ENCODE measurements at regions not wholly inside any gene's neighbourhood (a gene's known extent, or its start where the extent isn't known, plus 50 kb on each side); places are given as distances from the start of the nearest gene placed in this dataset.

- H3K27ac Mint-ChIP-seq, result no peak overlapping the region
- peaks cover 5% of the 10 kb centered on the region for H3K9me3 Mint-ChIP-seq
- ATAC-seq (replicated peaks), result no peak
- no peaks in the 10 kb centered on the region for H3K36me3 Mint-ChIP-seq (ENCODE audit: low read depth)
- H3K4me3 Mint-ChIP-seq, result no peak overlapping the region
- H3K4me1 Mint-ChIP-seq, result no peaks in the 10 kb centered on the region
- peaks cover 3% of the 10 kb centered on the region for H3K27me3 Mint-ChIP-seq
Measured at GRCh38 chr20:52572687-52573086, 381.1 kb upstream of the ZFP64 start.

DNA sequence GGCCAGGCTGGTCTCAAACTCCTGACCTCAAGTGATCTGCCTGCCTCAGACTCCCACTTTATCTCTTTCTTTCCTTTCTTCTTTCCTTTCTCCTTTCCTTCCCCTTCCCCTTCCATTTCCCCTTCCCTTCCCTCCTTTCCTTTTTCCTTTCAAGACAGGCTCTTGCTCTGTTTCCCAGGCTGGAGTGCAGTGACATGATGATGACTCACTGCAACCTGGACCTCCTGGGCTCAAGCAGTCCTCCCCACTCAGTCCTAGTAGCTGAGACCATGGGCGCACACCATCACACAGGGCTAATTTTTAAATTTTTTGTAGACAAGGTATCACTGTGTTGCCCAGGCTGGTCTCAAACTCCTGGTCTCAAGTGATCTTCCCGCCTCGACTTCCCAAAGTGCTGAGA is 377.6 kb upstream of the ZFP64 start:
- H3K4me3 Mint-ChIP-seq, result no peak overlapping the region

DNA sequence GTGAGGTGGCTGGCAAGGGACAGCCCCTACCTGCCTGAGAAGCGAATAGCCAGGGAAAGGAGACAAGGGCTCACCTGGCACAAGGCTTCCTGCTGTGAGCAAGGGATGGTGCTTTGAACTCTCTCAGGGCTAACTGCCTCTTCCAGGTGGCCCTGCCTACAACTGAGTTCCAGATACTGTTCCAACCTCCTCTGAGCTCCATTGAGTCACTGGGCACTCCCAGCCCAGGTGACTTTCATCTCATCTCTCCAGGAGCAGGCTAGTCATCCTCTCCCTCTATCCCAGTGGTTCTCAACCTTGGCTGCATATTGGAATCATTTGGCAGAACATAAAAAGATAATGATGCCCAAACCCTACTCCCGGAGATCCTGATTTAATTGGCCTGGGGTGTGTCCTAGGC is 374.0 kb upstream of the ZFP64 start:
- ATAC-seq (replicated peaks), result no peak
- Mint-ChIP-seq H3K9me3 (peaks cover 6% of the 10 kb centered on the region), H3K36me3 (ENCODE audit: low read depth) (no peaks in the 10 kb centered on the region), H3K4me1 (no peaks in the 10 kb centered on the region), H3K27ac (no peak overlapping the region), H3K27me3 (no peaks in the 10 kb centered on the region), H3K4me3 (no peak overlapping the region)

More for the DNA sequence above, 377.6 kb upstream of the ZFP64 start:
- Mint-ChIP-seq H3K4me1 (no peaks in the 10 kb centered on the region), H3K27ac (no peak overlapping the region), H3K36me3 (ENCODE audit: low read depth) (no peaks in the 10 kb centered on the region), H3K27me3 (no peaks in the 10 kb centered on the region), H3K9me3 (no peaks in the 10 kb centered on the region)
- ATAC-seq (replicated peaks), result no peak

- Mint-ChIP-seq H3K27me3 (no peaks in the 10 kb centered on the region), H3K27ac (no peak overlapping the region), H3K36me3 (ENCODE audit: low read depth) (no peaks in the 10 kb centered on the region), H3K9me3 (peaks cover 11% of the 10 kb centered on the region), H3K4me1 (no peaks in the 10 kb centered on the region), H3K4me3 (no peak overlapping the region)
- no peak for ATAC-seq (replicated peaks)
Measured at GRCh38 chr20:52564594-52564993, 373.0 kb upstream of the ZFP64 start.

DNA sequence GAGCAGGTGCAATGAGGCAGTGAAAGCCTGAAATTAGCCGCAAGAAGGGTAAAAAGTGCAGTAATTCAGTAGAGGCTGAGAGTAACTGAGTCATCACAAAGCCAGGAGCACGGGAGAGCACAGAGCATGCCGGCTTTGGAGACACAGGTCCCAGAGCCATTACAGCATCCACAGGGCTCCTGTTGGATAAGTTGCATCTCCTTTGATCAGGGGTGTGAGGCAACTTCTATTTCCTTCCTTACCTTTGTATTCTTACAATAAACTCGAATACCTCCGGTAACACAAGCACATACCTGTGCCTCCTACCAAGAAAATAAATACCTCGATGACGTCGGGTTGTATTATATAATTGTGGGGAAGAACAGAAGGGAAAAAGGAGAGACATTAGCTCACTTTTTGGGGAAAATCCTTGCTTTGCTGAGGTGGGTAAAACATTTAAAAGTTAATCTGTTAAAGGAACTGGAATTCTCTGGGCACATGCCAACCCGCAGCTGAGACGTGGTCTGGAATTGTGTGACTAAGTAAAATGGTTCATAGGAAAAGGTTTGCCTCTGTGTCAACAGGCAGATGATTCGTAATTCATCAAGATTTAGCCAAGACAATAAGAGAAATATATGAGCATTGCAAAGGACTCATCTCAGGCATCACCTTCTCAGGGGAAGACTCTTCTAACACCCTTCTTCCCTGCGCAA is 360.7 kb upstream of the ZFP64 start:
- no peak overlapping the region for H3K27ac Mint-ChIP-seq
- no peaks in the 10 kb centered on the region for H3K36me3 Mint-ChIP-seq (ENCODE audit: low read depth)
- H3K4me1 Mint-ChIP-seq, result no peaks in the 10 kb centered on the region
- H3K4me3 Mint-ChIP-seq, result no peak overlapping the region
- no peak for ATAC-seq (replicated peaks)
- no peaks in the 10 kb centered on the region for H3K27me3 Mint-ChIP-seq
- H3K9me3 Mint-ChIP-seq, result no peaks in the 10 kb centered on the region

DNA sequence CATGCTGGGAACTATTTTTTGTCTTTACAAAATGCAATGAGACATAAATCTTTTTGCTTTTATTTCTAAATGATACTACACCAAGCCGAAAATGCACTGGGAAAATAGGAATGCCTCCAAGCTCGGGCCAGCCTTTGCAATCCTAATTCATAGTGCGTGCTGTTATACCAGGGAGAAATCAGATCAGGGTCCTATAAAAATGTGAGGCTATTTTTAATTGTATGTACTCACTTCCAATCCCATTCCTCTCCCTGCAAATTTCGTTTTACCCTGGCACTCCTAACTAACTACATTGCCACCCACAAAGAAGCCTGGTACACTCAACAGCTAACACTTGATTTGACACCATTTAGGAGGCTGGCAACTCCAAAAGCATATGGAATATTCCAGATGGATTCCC is 350.6 kb upstream of the ZFP64 start:
- no peak overlapping the region for H3K4me3 Mint-ChIP-seq
- no peak overlapping the region for H3K27ac Mint-ChIP-seq
- ATAC-seq (replicated peaks), result no peak
- peaks cover 8% of the 10 kb centered on the region for H3K27me3 Mint-ChIP-seq
- no peaks in the 10 kb centered on the region for H3K36me3 Mint-ChIP-seq (ENCODE audit: low read depth)
- no peaks in the 10 kb centered on the region for H3K9me3 Mint-ChIP-seq
- no peaks in the 10 kb centered on the region for H3K4me1 Mint-ChIP-seq

DNA sequence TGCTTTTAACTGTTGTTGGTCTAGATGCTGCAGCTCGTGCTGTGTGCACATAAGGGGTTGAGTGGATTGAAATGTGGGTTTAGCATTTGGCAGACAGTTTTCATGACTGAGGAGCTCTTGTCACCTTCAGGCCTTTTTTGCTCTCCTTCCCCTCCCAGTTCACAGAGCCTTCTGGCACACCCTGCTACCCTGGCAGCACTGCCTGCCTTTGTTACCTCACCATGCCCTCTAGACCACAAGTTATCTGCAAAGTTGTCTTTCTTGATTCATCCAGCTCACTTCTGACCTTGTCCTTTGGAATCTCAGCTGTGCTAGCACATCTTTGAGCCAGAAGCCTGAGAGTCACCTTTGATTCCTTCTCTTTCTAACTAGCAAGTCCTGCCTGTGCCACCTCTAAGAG is 348.9 kb upstream of the ZFP64 start:
- H3K4me1 Mint-ChIP-seq, result no peaks in the 10 kb centered on the region
- H3K36me3 Mint-ChIP-seq (ENCODE audit: low read depth), result no peaks in the 10 kb centered on the region
- no peak overlapping the region for H3K4me3 Mint-ChIP-seq
- no peak overlapping the region for H3K27ac Mint-ChIP-seq
- ATAC-seq (replicated peaks), result no peak
- H3K27me3 Mint-ChIP-seq, result peaks cover 8% of the 10 kb centered on the region
- H3K9me3 Mint-ChIP-seq, result no peaks in the 10 kb centered on the region

DNA sequence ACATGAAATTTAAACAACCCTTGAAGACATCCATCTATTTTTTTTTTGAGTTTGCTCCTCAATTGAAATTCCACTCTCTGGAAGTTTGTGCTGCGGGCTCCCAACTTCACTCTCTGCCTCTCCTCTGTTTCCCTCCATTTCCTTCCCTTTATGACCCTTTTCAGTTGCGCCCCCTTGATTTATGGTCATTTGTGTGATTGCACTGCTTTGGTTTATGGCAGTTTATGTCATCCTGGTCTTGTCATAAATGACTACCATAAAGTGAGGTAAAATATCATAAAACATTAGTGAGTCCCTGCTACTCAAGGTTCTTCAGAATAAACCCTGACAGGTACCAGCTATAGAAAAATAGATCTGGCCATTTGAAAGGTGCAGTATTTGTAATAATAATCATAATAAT is 348.3 kb upstream of the ZFP64 start:
- Mint-ChIP-seq H3K27ac (no peak overlapping the region), H3K36me3 (ENCODE audit: low read depth) (no peaks in the 10 kb centered on the region), H3K4me1 (no peaks in the 10 kb centered on the region), H3K27me3 (peaks cover 8% of the 10 kb centered on the region), H3K4me3 (no peak overlapping the region), H3K9me3 (no peaks in the 10 kb centered on the region)
- no peak for ATAC-seq (replicated peaks)

GRCh38 chr20:52536841-52537400 is 345.3 kb upstream of the ZFP64 start:
- no peaks in the 10 kb centered on the region for H3K9me3 Mint-ChIP-seq
- peaks cover 8% of the 10 kb centered on the region for H3K27me3 Mint-ChIP-seq
- H3K36me3 Mint-ChIP-seq (ENCODE audit: low read depth), result no peaks in the 10 kb centered on the region
- H3K4me1 Mint-ChIP-seq, result no peaks in the 10 kb centered on the region
- ATAC-seq (replicated peaks), result no peak
- no peak overlapping the region for H3K4me3 Mint-ChIP-seq
- H3K27ac Mint-ChIP-seq, result no peak overlapping the region

DNA sequence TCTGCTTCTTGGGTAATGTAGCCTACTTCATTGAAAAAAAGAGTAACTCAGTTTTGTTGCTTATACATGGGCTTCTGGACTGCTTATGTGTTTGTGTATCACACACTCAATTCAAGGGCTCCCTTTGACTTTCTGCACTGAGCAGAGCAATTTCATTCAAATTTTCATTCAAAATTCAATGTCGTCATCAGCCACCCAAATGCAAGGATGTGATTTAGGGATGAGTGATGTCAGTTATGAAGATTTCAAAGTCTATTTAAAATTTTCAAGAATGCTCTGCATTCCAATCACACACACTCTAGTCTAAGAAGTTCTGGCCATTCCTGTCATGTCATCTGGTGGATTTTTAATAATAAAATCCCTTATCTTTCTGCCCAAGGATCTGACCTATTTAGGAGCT is 344.5 kb upstream of the ZFP64 start:
- Mint-ChIP-seq H3K4me1 (no peaks in the 10 kb centered on the region), H3K27ac (no peak overlapping the region), H3K9me3 (no peaks in the 10 kb centered on the region), H3K4me3 (no peak overlapping the region), H3K36me3 (ENCODE audit: low read depth) (no peaks in the 10 kb centered on the region), H3K27me3 (peaks cover 5% of the 10 kb centered on the region)
- no peak for ATAC-seq (replicated peaks)

DNA sequence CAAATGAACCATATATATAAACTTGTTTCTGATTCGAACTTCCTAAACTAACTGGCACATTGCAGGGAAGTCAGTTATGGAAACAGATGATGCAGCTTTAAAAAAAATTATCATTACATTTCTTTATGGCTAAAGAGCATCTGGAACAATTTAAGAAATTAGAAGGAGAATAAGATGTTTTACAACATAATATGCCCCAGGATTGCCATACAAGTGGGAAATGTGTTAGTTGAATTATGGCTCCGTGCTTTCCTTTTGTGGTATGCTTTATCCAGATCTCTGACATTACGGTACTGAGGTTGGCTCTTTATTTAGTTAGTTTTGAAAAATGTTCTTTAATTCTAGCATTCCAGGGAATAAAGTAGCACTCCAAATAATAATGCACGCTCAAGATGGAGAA is 343.0 kb upstream of the ZFP64 start:
- Mint-ChIP-seq H3K36me3 (ENCODE audit: low read depth) (no peaks in the 10 kb centered on the region), H3K4me3 (no peak overlapping the region), H3K4me1 (no peaks in the 10 kb centered on the region), H3K9me3 (no peaks in the 10 kb centered on the region), H3K27me3 (no peaks in the 10 kb centered on the region), H3K27ac (no peak overlapping the region)
- ATAC-seq (replicated peaks), result no peak

DNA sequence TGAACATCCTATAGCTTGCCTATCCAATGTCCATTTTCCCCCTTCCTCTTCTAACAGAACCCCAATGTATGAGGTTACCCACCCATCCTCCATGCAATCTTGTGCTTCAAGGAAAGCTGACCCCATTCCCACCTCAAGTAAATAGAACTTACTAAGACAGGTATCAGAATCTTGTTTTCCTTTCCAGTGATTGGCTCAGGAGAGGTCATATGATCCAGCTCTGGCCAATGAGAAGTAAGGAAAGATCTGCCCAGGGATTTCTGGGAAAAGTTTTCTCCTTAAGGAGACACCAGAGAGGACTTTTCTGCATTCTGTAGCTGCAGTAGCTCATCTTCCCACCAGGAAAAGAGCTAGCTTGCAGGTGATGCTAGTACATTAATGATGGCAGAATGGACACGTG is 341.8 kb upstream of the ZFP64 start:
- H3K9me3 Mint-ChIP-seq, result no peaks in the 10 kb centered on the region
- H3K27me3 Mint-ChIP-seq, result peaks cover 3% of the 10 kb centered on the region
- H3K36me3 Mint-ChIP-seq (ENCODE audit: low read depth), result no peaks in the 10 kb centered on the region
- H3K27ac Mint-ChIP-seq, result no peak overlapping the region
- ATAC-seq (replicated peaks), result no peak
- H3K4me1 Mint-ChIP-seq, result no peaks in the 10 kb centered on the region
- H3K4me3 Mint-ChIP-seq, result no peak overlapping the region

DNA sequence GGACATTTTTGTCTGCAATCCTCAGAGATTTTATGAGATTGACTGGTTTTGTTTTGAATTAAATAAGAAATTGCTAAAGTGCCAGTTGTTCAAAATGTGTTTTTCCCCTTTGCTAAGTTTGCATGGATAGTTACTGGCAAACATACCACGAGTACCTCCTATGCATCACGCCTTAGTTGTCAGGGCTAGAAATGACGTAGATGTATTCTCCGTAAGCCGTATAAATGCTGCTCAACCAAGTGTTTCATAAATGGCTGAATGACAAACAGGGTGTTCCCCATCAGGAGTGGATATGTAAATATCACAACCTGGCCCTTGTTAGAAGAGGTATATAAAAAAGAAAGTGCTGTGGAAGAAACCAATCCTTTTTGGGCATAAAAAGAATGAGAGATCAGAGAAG is 341.1 kb upstream of the ZFP64 start:
- Mint-ChIP-seq H3K9me3 (no peaks in the 10 kb centered on the region), H3K36me3 (ENCODE audit: low read depth) (no peaks in the 10 kb centered on the region), H3K27me3 (peaks cover 3% of the 10 kb centered on the region), H3K27ac (no peak overlapping the region), H3K4me1 (no peaks in the 10 kb centered on the region), H3K4me3 (no peak overlapping the region)
- peak; percentile 60 for ATAC-seq (replicated peaks)

GRCh38 chr20:52530571-52530970 is 339.0 kb upstream of the ZFP64 start:
- H3K27me3 Mint-ChIP-seq, result peaks cover 3% of the 10 kb centered on the region
- no peak overlapping the region for H3K27ac Mint-ChIP-seq
- no peak for ATAC-seq (replicated peaks)
- H3K36me3 Mint-ChIP-seq (ENCODE audit: low read depth), result no peaks in the 10 kb centered on the region
- no peak overlapping the region for H3K4me3 Mint-ChIP-seq
- H3K9me3 Mint-ChIP-seq, result no peaks in the 10 kb centered on the region
- H3K4me1 Mint-ChIP-seq, result no peaks in the 10 kb centered on the region

- no peaks in the 10 kb centered on the region for H3K9me3 Mint-ChIP-seq
- no peaks in the 10 kb centered on the region for H3K4me1 Mint-ChIP-seq
- no peak for ATAC-seq (replicated peaks)
- no peaks in the 10 kb centered on the region for H3K36me3 Mint-ChIP-seq (ENCODE audit: low read depth)
- H3K27me3 Mint-ChIP-seq, result peaks cover 3% of the 10 kb centered on the region
- no peak overlapping the region for H3K27ac Mint-ChIP-seq
- H3K4me3 Mint-ChIP-seq, result no peak overlapping the region
Measured at GRCh38 chr20:52529826-52530225, 338.2 kb upstream of the ZFP64 start.

DNA sequence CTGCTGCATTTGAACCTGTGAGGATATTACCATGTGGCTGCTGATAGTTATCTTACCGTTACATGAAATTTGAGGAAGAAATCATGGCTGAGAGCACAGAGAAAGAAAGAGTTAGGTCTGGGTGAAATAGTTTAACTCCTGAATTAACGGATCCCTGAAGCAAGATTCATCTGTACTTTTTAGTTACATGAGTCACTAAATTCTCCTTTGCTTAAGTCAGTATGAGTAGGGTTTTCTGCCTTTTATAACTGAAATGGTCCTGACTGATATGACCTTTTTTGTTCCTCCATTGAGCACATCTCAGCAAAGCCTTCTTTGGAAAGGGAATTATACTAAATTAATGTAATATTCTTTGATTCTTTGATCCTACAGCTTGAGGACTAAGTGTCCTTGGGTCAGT is 333.3 kb upstream of the ZFP64 start:
- Mint-ChIP-seq H3K4me3 (no peak overlapping the region), H3K9me3 (no peaks in the 10 kb centered on the region), H3K36me3 (ENCODE audit: low read depth) (no peaks in the 10 kb centered on the region), H3K27me3 (peaks cover 3% of the 10 kb centered on the region), H3K27ac (no peak overlapping the region), H3K4me1 (no peaks in the 10 kb centered on the region)
- ATAC-seq (replicated peaks), result no peak
